Astrocyte (in vitro differentiated cells and primary cell): ENCODE measurements at regions not wholly inside any gene's neighbourhood (a gene's known extent, or its start where the extent isn't known, plus 50 kb on each side); places are given as distances from the start of the nearest gene placed in this dataset.

Experiments used
- CTCF ChIP-seq: IDR thresholded peaks from 2 replicates; pipeline ENCODE4 v1.5.1; 2011; ENCODE audit warnings: low read depth, mild to moderate bottlenecking, inconsistent platforms, low read length, moderate library complexity; ENCODE audit not compliant: insufficient read depth
- EZH2 ChIP-seq: IDR thresholded peaks from 2 replicates; pipeline ENCODE4 v1.6.1; 2012; ENCODE audit warnings: mild to moderate bottlenecking, low read length, inconsistent platforms; ENCODE audit not compliant: insufficient read depth

- TF ChIP-seq CTCF (no peak), EZH2 (no peak)
Observed at GRCh38 chr12:88951860-88952561, 371.7 kb upstream of the KITLG start.
